ENCODE measurements at regions not wholly inside any gene's neighbourhood (a gene's known extent, or its start where the extent isn't known, plus 50 kb on each side); places are given as distances from the start of the nearest gene placed in this dataset.

DNA sequence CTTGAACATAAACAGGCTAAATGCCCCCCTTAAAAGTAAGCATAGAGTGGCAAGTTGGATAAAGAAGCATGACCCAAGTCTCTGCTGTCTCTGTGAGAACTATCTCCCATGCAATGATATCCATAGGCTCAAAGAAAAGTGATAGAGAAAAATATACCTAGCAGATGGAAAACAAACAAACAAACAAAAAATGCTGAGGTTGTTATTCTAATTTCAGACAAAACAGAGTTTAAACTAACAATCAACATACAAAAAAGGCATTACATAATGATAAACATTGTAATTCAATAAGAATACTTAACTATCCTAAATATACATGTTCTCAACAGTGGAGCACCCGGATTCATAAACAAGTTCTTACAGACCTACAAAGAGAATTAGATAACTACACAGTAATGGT lies 626.2 kb upstream of the CNTNAP2 start:
- Histone ChIP-seq H2AFZ (ENCODE audit: low read depth, low read length) (no peak overlapping the region), H3K4me3 (no peak overlapping the region), H3K4me2 (ENCODE audit: insufficient read depth, low read length) (no peak overlapping the region), H3K27ac (ENCODE audit: extremely low read depth, low read depth, low read length) (no peak overlapping the region), H3K79me2 (ENCODE audit: control insufficient read depth, insufficient read depth, low read length) (no peaks in the 10 kb centered on the region), H3K9me3 (replicated peaks; ENCODE audit: control insufficient read depth, insufficient read depth, low read depth, low read length) (no peaks in the 10 kb centered on the region), H4K20me1 (replicated peaks; ENCODE audit: control insufficient read depth, insufficient read depth, low read length) (no peaks in the 10 kb centered on the region), H3K9ac (ENCODE audit: insufficient read depth in 1 of 2, low read depth in 2 of 2, low read length in 2 of 2) (no peak overlapping the region), H3K27me3 (ENCODE audit: control insufficient read depth in 2 of 2, insufficient read depth in 2 of 2, low read length in 2 of 2) (no peaks in the 10 kb centered on the region), H3K36me3 (ENCODE audit: control insufficient read depth, insufficient read depth, low read length) (no peaks in the 10 kb centered on the region), H3K9me1 (ENCODE audit: control insufficient read depth, insufficient read depth, low read length) (no peaks in the 10 kb centered on the region), H3K4me1 (replicated peaks in 1 of 2; ENCODE audit: control insufficient read depth in 2 of 2, insufficient read depth in 2 of 2, low read length in 2 of 2) (no peaks in the 10 kb centered on the region)
- FAIRE-seq (no peak), DNase-seq (ENCODE audit: extremely low read depth in 1 of 4, low spot score in 3 of 4) (no peak), ATAC-seq (no peak)
- in situ Hi-C loops (cut with MboI) (no loop called here), intact Hi-C loops (cut with micrococcal nuclease) (no loop called here)
- WGBS (ENCODE audit: insufficient coverage, low coverage, missing lambda C conversion rate): 0% methylated on average over 1 of the region's 1 CpG
- ChIA-PET CTCF (ENCODE audit: low intra/inter-chr PET ratio) (no interaction called here), POLR2A (no interaction called here)
- no peak for TF ChIP-seq CBX5 (IDR thresholded peaks at IDR 0.05; ENCODE audit: borderline replicate concordance, low read depth)
- TF ChIP-seq KDM4B (IDR thresholded peaks at IDR 0.05; ENCODE audit: borderline replicate concordance in 2 of 2, low read depth in 1 of 2): no peak
- no peak for TF ChIP-seq ZNF282 (CRISPR knock-in tag; IDR thresholded peaks at IDR 0.05)
- TF ChIP-seq C11orf30 (IDR thresholded peaks at IDR 0.05; ENCODE audit: low read depth): peak; percentile 36; the same call in 1 of the 2 replicates
- no peak for TF ChIP-seq HNRNPH1 (optimal IDR thresholded peaks at IDR 0.05; ENCODE audit: low read depth, low read length)
- TF ChIP-seq MEF2D (tag; conservative IDR thresholded peaks at IDR 0.05; ENCODE audit: low read depth): no peak
- no peak for TF ChIP-seq GABPB2 (CRISPR knock-in tag; conservative IDR thresholded peaks at IDR 0.05)
- TF ChIP-seq MAFK (IDR thresholded peaks at IDR 0.05; ENCODE audit: low read length): peak; percentile 27; the same call in 1 of the 2 replicates
- TF ChIP-seq ZNF316 (IDR thresholded peaks at IDR 0.05): peak; percentile 59
- no TSS peak for BruUV-seq (replicated peaks)

DNA sequence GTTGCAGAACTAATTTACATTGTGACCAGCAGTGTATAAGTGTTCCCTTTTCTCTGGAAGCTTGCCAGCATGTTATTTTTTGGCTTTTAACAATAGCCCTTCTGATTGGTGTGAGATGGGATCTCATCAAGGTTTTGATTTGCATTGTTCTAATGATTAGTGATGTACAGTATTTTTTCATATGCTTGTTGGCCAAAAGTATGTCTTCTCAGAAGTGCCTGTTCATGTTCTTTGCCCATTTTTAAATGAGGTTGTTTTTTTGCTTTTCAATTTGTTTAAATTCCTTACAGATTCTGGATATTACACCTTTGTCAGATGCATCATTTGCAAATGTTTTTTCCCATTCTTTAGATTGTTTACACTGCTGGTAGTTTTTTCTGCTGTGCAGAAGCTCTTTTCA lies 627.0 kb upstream of the CNTNAP2 start:
- in situ Hi-C loops (cut with MboI) (no loop called here), intact Hi-C loops (cut with micrococcal nuclease) (no loop called here)
- DNase-seq (ENCODE audit: extremely low read depth in 1 of 4, low spot score in 3 of 4): no peak
- CTCF ChIA-PET (ENCODE audit: low intra/inter-chr PET ratio): no interaction called here
- no peaks in the 10 kb centered on the region for H3K9me3 ChIP-seq (replicated peaks; ENCODE audit: control insufficient read depth, insufficient read depth, low read depth, low read length)
- no peaks in the 10 kb centered on the region for H3K27me3 ChIP-seq (ENCODE audit: control insufficient read depth in 2 of 2, insufficient read depth in 2 of 2, low read length in 2 of 2)
- H3K79me2 ChIP-seq (ENCODE audit: control insufficient read depth, insufficient read depth, low read length): no peaks in the 10 kb centered on the region
- no peak overlapping the region for H3K27ac ChIP-seq (ENCODE audit: extremely low read depth, low read depth, low read length)
- H3K36me3 ChIP-seq (ENCODE audit: control insufficient read depth, insufficient read depth, low read length): no peaks in the 10 kb centered on the region
- no TSS peak for BruUV-seq (replicated peaks)
- POLR2A ChIA-PET: no interaction called here
- FAIRE-seq: peak; percentile 23
- no peaks in the 10 kb centered on the region for H3K4me1 ChIP-seq (replicated peaks in 1 of 2; ENCODE audit: control insufficient read depth in 2 of 2, insufficient read depth in 2 of 2, low read length in 2 of 2)
- no peak overlapping the region for H3K4me2 ChIP-seq (ENCODE audit: insufficient read depth, low read length)
- ATAC-seq: no peak
- H3K4me3 ChIP-seq: no peak overlapping the region
- no peaks in the 10 kb centered on the region for H3K9me1 ChIP-seq (ENCODE audit: control insufficient read depth, insufficient read depth, low read length)
- H4K20me1 ChIP-seq (replicated peaks; ENCODE audit: control insufficient read depth, insufficient read depth, low read length): no peaks in the 10 kb centered on the region
- H3K9ac ChIP-seq (ENCODE audit: insufficient read depth in 1 of 2, low read depth in 2 of 2, low read length in 2 of 2): no peak overlapping the region
- no peak overlapping the region for H2AFZ ChIP-seq (ENCODE audit: low read depth, low read length)
- TF ChIP-seq, protein P1, sequence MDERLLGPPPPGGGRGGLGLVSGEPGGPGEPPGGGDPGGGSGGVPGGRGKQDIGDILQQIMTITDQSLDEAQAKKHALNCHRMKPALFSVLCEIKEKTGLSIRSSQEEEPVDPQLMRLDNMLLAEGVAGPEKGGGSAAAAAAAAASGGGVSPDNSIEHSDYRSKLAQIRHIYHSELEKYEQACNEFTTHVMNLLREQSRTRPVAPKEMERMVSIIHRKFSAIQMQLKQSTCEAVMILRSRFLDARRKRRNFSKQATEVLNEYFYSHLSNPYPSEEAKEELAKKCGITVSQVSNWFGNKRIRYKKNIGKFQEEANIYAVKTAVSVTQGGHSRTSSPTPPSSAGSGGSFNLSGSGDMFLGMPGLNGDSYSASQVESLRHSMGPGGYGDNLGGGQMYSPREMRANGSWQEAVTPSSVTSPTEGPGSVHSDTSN (CRISPR knock-in tag; IDR thresholded peaks at IDR 0.05; ENCODE audit: low read depth): no peak
- TF ChIP-seq, protein P1 (tag; conservative IDR thresholded peaks at IDR 0.05; ENCODE audit: low read depth): no peak
- TF ChIP-seq, protein P2, sequence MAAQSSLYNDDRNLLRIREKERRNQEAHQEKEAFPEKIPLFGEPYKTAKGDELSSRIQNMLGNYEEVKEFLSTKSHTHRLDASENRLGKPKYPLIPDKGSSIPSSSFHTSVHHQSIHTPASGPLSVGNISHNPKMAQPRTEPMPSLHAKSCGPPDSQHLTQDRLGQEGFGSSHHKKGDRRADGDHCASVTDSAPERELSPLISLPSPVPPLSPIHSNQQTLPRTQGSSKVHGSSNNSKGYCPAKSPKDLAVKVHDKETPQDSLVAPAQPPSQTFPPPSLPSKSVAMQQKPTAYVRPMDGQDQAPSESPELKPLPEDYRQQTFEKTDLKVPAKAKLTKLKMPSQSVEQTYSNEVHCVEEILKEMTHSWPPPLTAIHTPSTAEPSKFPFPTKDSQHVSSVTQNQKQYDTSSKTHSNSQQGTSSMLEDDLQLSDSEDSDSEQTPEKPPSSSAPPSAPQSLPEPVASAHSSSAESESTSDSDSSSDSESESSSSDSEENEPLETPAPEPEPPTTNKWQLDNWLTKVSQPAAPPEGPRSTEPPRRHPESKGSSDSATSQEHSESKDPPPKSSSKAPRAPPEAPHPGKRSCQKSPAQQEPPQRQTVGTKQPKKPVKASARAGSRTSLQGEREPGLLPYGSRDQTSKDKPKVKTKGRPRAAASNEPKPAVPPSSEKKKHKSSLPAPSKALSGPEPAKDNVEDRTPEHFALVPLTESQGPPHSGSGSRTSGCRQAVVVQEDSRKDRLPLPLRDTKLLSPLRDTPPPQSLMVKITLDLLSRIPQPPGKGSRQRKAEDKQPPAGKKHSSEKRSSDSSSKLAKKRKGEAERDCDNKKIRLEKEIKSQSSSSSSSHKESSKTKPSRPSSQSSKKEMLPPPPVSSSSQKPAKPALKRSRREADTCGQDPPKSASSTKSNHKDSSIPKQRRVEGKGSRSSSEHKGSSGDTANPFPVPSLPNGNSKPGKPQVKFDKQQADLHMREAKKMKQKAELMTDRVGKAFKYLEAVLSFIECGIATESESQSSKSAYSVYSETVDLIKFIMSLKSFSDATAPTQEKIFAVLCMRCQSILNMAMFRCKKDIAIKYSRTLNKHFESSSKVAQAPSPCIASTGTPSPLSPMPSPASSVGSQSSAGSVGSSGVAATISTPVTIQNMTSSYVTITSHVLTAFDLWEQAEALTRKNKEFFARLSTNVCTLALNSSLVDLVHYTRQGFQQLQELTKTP (IDR thresholded peaks at IDR 0.05; ENCODE audit: low read depth in 1 of 2, partially characterized antibody in 2 of 2): peak in 1 of 2 experiments; percentile 90

Data from K562 (cell line).